ENCODE measurements at regions not wholly inside any gene's neighbourhood (a gene's known extent, or its start where the extent isn't known, plus 50 kb on each side); places are given as distances from the start of the nearest gene placed in this dataset.
A peak's percentile ranks its signal among the peaks of the same experiment; 100 is the strongest.

- H2BK15ac ChIP-seq (replicated peaks; ENCODE audit: low read depth) = no peak overlapping the region
- H3K79me2 ChIP-seq (ENCODE audit: control insufficient read depth, insufficient read depth, low read length) = no peaks in the 10 kb centered on the region
- H3K9ac ChIP-seq (ENCODE audit: low read length) = no peak overlapping the region
- no peak overlapping the region for H3K23ac ChIP-seq (ENCODE audit: low read length)
- no peak overlapping the region for H4K5ac ChIP-seq (ENCODE audit: low read length)
- no peak overlapping the region for H3K18ac ChIP-seq (ENCODE audit: low read length)
- H4K8ac ChIP-seq (ENCODE audit: low read depth, low read length) = no peak overlapping the region
- no peak overlapping the region for H2BK5ac ChIP-seq (ENCODE audit: low read length)
- H3K4me3 ChIP-seq (ENCODE audit: low read length) = no peak overlapping the region
- no peak overlapping the region for H3K4ac ChIP-seq (ENCODE audit: low read depth, low read length)
- H2BK120ac ChIP-seq (ENCODE audit: low read depth, low read length) = no peak overlapping the region
- no peak overlapping the region for H3K4me2 ChIP-seq (ENCODE audit: low read length)
- H3K79me1 ChIP-seq (ENCODE audit: low read length) = no peaks in the 10 kb centered on the region
- DNase-seq = no peak
- no peak overlapping the region for H2AK5ac ChIP-seq (ENCODE audit: low read length)
- H3K27me3 ChIP-seq (ENCODE audit: insufficient read depth, low read length, poor library complexity) = no peaks in the 10 kb centered on the region
- no peak overlapping the region for H3K56ac ChIP-seq (ENCODE audit: low read length)
- no peaks in the 10 kb centered on the region for H3K36me3 ChIP-seq (ENCODE audit: control insufficient read depth, insufficient read depth, low read length)
- no CpG with 5 or more reads among the region's 6 CpGs for WGBS (ENCODE audit: extremely low coverage, insufficient coverage, low lambda C conversion rate)
- no peak overlapping the region for H3K27ac ChIP-seq (ENCODE audit: low read depth, low read length)
- H3K4me1 ChIP-seq (ENCODE audit: control insufficient read depth, low read depth, low read length) = no peaks in the 10 kb centered on the region
Measured at GRCh38 chr10:130763071-130763470, 548.5 kb downstream of the TCERG1L start.

DNA sequence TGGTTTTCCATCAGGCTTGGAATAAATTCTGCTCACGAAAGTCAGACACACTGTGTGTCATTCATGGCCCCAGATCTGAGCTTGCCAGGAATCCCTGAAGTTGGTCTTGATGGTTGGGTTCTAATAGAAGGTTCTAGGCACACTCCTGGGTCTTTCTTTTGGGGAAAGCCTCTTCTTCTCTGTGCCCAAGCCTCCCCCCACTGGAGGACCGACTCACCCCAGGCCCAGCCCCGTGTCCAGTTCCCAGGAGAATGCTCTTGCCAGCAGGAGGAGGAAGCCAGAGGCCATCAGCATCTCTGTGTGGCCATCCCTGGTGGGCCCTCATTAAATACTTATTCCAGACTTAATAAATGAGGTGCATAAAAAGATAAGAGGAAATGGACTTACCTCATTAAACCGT is 548.0 kb downstream of the TCERG1L start:
- no peak overlapping the region for H3K18ac ChIP-seq (ENCODE audit: low read length)
- no peak overlapping the region for H3K9ac ChIP-seq (ENCODE audit: low read length)
- H4K8ac ChIP-seq (ENCODE audit: low read depth, low read length) = no peak overlapping the region
- no peak overlapping the region for H2AK5ac ChIP-seq (ENCODE audit: low read length)
- no peak overlapping the region for H3K4me3 ChIP-seq (ENCODE audit: low read length)
- no peak overlapping the region for H2BK120ac ChIP-seq (ENCODE audit: low read depth, low read length)
- H3K79me2 ChIP-seq (ENCODE audit: control insufficient read depth, insufficient read depth, low read length) = no peaks in the 10 kb centered on the region
- H4K5ac ChIP-seq (ENCODE audit: low read length) = no peak overlapping the region
- H2BK15ac ChIP-seq (replicated peaks; ENCODE audit: low read depth) = no peak overlapping the region
- no peaks in the 10 kb centered on the region for H3K27me3 ChIP-seq (ENCODE audit: insufficient read depth, low read length, poor library complexity)
- no peak overlapping the region for H3K27ac ChIP-seq (ENCODE audit: low read depth, low read length)
- H3K79me1 ChIP-seq (ENCODE audit: low read length) = no peaks in the 10 kb centered on the region
- H3K4me2 ChIP-seq (ENCODE audit: low read length) = no peak overlapping the region
- H3K36me3 ChIP-seq (ENCODE audit: control insufficient read depth, insufficient read depth, low read length) = no peaks in the 10 kb centered on the region
- H3K4me1 ChIP-seq (ENCODE audit: control insufficient read depth, low read depth, low read length) = no peaks in the 10 kb centered on the region
- H3K4ac ChIP-seq (ENCODE audit: low read depth, low read length) = no peak overlapping the region
- no peak overlapping the region for H2BK5ac ChIP-seq (ENCODE audit: low read length)
- H3K56ac ChIP-seq (ENCODE audit: low read length) = no peak overlapping the region
- peak; percentile 13 for DNase-seq
- no peak overlapping the region for H3K23ac ChIP-seq (ENCODE audit: low read length)
- WGBS (ENCODE audit: extremely low coverage, insufficient coverage, low lambda C conversion rate) = no CpG with 5 or more reads among the region's 4 CpGs

- WGBS (ENCODE audit: extremely low coverage, insufficient coverage, low lambda C conversion rate) = no CpG with 5 or more reads among the region's 7 CpGs
- no peak overlapping the region for H3K4ac ChIP-seq (ENCODE audit: low read depth, low read length)
Measured at GRCh38 chr10:130764651-130765050, 546.9 kb downstream of the TCERG1L start.

DNA sequence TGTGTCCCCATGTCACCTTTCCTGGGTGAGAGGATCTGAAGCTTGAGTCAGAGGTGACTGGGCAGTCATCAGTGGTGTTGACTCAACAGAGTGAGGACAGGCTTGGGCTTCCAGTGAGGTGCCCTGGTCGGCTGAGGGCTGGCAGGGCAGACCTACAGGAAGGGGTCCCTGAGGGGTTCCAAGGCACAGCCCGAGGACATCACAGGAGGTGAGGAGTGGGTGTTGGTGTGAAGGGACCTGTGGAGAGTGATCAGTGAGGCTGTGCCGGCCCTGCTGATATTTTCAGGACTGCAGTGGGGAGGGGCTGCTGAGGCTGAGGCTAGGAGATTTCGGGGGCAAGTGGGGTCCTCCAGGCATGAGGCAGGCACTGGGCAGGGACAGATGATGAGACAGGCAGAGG is 545.5 kb downstream of the TCERG1L start:
- no peak overlapping the region for H3K56ac ChIP-seq (ENCODE audit: low read length)

More at GRCh38 chr10:130764651-130765050, 546.9 kb downstream of the TCERG1L start:
- Histone ChIP-seq H2BK15ac (replicated peaks; ENCODE audit: low read depth) (no peak overlapping the region), H2BK5ac (ENCODE audit: low read length) (no peak overlapping the region), H3K4me3 (ENCODE audit: low read length) (no peak overlapping the region), H3K56ac (ENCODE audit: low read length) (no peak overlapping the region), H3K18ac (ENCODE audit: low read length) (no peak overlapping the region), H3K4me1 (ENCODE audit: control insufficient read depth, low read depth, low read length) (no peaks in the 10 kb centered on the region), H3K27ac (ENCODE audit: low read depth, low read length) (no peak overlapping the region), H3K23ac (ENCODE audit: low read length) (no peak overlapping the region), H2AK5ac (ENCODE audit: low read length) (no peak overlapping the region), H4K5ac (ENCODE audit: low read length) (no peak overlapping the region), H3K4me2 (ENCODE audit: low read length) (no peak overlapping the region), H4K8ac (ENCODE audit: low read depth, low read length) (no peak overlapping the region), H2BK120ac (ENCODE audit: low read depth, low read length) (no peak overlapping the region), H3K9ac (ENCODE audit: low read length) (no peak overlapping the region), H3K27me3 (ENCODE audit: insufficient read depth, low read length, poor library complexity) (no peaks in the 10 kb centered on the region), H3K79me1 (ENCODE audit: low read length) (no peaks in the 10 kb centered on the region), H3K36me3 (ENCODE audit: control insufficient read depth, insufficient read depth, low read length) (no peaks in the 10 kb centered on the region), H3K79me2 (ENCODE audit: control insufficient read depth, insufficient read depth, low read length) (no peaks in the 10 kb centered on the region)
- no peak for DNase-seq

DNA sequence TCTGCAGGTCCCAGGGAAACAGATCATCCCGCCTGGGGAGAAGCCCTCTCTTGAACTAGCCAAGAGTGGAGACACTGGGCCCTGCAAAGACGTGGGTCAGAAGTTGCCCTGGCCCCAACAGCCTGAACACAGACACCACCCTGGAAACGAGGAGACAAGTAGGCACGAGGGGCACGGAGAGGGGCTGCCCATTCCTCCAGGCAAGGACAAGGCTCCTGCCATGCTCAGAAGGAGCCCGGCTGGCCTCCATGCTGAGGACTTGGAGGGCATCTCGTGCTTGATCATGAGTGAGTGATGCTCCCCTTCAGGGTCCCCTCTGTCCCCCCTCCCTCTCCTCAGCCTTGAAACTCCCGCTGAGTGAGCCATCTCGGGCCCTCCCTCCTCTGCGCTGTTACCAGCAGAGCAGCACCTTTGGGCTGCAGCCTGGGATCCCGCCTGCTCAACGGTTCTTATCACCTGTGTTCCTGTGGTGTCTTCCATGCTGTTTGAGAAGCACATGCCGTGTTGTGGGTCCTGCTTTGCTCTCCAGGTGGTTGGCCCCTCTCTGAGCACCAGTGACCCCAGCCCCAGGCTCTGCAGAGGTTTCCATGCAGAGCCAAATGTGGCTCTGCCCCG is 544.3 kb downstream of the TCERG1L start:
- Histone ChIP-seq H3K4ac (ENCODE audit: low read depth, low read length) (no peak overlapping the region), H3K4me3 (ENCODE audit: low read length) (no peak overlapping the region), H2BK5ac (ENCODE audit: low read length) (no peak overlapping the region), H3K9ac (ENCODE audit: low read length) (no peak overlapping the region), H3K79me2 (ENCODE audit: control insufficient read depth, insufficient read depth, low read length) (no peaks in the 10 kb centered on the region), H3K18ac (ENCODE audit: low read length) (no peak overlapping the region), H3K36me3 (ENCODE audit: control insufficient read depth, insufficient read depth, low read length) (no peaks in the 10 kb centered on the region), H3K23ac (ENCODE audit: low read length) (no peak overlapping the region), H3K27me3 (ENCODE audit: insufficient read depth, low read length, poor library complexity) (no peaks in the 10 kb centered on the region), H2BK120ac (ENCODE audit: low read depth, low read length) (no peak overlapping the region), H4K5ac (ENCODE audit: low read length) (no peak overlapping the region), H3K27ac (ENCODE audit: low read depth, low read length) (no peak overlapping the region), H4K8ac (ENCODE audit: low read depth, low read length) (no peak overlapping the region), H2AK5ac (ENCODE audit: low read length) (no peak overlapping the region), H3K79me1 (ENCODE audit: low read length) (no peaks in the 10 kb centered on the region), H3K4me1 (ENCODE audit: control insufficient read depth, low read depth, low read length) (no peaks in the 10 kb centered on the region), H3K56ac (ENCODE audit: low read length) (no peak overlapping the region), H2BK15ac (replicated peaks; ENCODE audit: low read depth) (no peak overlapping the region), H3K4me2 (ENCODE audit: low read length) (no peak overlapping the region)
- no CpG with 5 or more reads among the region's 14 CpGs for WGBS (ENCODE audit: extremely low coverage, insufficient coverage, low lambda C conversion rate)
- no peak for DNase-seq

More for the DNA sequence above, 545.5 kb downstream of the TCERG1L start:
- no peak overlapping the region for H3K27ac ChIP-seq (ENCODE audit: low read depth, low read length)
- no peak overlapping the region for H3K4ac ChIP-seq (ENCODE audit: low read depth, low read length)
- H3K79me2 ChIP-seq (ENCODE audit: control insufficient read depth, insufficient read depth, low read length) = no peaks in the 10 kb centered on the region
- no peak overlapping the region for H3K18ac ChIP-seq (ENCODE audit: low read length)
- no CpG with 5 or more reads among the region's 4 CpGs for WGBS (ENCODE audit: extremely low coverage, insufficient coverage, low lambda C conversion rate)
- H3K9ac ChIP-seq (ENCODE audit: low read length) = no peak overlapping the region
- no peak overlapping the region for H2BK120ac ChIP-seq (ENCODE audit: low read depth, low read length)
- H2BK5ac ChIP-seq (ENCODE audit: low read length) = no peak overlapping the region
- H3K79me1 ChIP-seq (ENCODE audit: low read length) = no peaks in the 10 kb centered on the region
- DNase-seq = no peak
- H4K5ac ChIP-seq (ENCODE audit: low read length) = no peak overlapping the region
- H3K4me2 ChIP-seq (ENCODE audit: low read length) = no peak overlapping the region
- H2BK15ac ChIP-seq (replicated peaks; ENCODE audit: low read depth) = no peak overlapping the region
- H3K4me1 ChIP-seq (ENCODE audit: control insufficient read depth, low read depth, low read length) = no peaks in the 10 kb centered on the region
- H3K27me3 ChIP-seq (ENCODE audit: insufficient read depth, low read length, poor library complexity) = no peaks in the 10 kb centered on the region
- H3K36me3 ChIP-seq (ENCODE audit: control insufficient read depth, insufficient read depth, low read length) = no peaks in the 10 kb centered on the region
- H4K8ac ChIP-seq (ENCODE audit: low read depth, low read length) = no peak overlapping the region
- H3K23ac ChIP-seq (ENCODE audit: low read length) = no peak overlapping the region
- no peak overlapping the region for H2AK5ac ChIP-seq (ENCODE audit: low read length)
- no peak overlapping the region for H3K4me3 ChIP-seq (ENCODE audit: low read length)

Measured in mesendoderm (in vitro differentiated cells).